ENCODE measurements at regions not wholly inside any gene's neighbourhood (a gene's known extent, or its start where the extent isn't known, plus 50 kb on each side); places are given as distances from the start of the nearest gene placed in this dataset.

DNA sequence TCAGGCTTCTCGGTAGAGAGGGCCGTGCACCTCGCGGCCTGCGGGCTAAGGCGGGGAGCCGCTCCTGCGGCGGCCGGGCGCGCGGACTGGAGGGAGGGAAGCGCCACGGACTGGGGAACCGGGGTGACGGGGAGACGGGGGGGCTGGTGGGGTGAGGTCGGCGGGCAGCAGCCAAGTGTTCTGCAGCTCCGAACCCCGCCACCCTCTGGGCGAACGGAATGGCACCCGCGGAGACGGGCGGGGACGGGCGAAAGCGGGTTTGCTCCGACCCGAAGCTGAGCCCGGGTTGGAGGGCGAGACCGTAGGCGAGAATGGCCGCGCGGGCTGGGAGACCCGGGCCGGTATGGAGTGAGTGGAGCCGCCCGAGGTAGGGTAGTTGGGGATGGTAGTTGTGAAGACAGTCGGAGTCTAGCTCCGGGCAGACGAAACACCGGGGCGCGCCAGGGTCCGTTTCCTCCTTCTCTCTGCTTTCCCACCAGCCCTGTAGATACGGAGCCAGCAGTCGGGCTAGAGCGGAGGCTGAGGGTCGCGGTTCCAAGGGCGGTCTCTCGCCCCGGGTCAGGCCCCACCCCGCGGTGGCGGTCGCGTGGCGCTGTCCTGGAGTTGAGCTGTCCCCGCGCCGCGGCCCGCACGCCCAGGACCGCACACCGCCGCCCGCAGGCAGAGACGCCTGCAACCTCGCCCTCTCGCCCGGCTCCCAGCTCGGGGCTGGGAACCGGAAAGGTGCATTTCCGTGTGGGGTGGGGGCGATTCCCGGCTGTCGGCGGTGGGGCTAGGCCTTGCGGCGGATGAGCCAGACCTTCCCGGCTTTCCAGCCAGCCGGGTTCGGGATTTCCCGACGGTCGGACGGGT is 160.3 kb upstream of the SIX2 start:
- H3K9ac ChIP-seq (ENCODE audit: insufficient read length): no peak overlapping the region
- TF ChIP-seq POLR2AphosphoS5 (IDR thresholded peaks at IDR 0.05; ENCODE audit: borderline replicate concordance, low read depth, low read length) (no peak), FOXP2 (optimal IDR thresholded peaks at IDR 0.05; ENCODE audit: control extremely low read depth, extremely low read length, insufficient read depth) (no peak), EZH2 (IDR thresholded peaks at IDR 0.05) (no peak)
- H3K27ac ChIP-seq: no peak overlapping the region
- no peaks in the 10 kb centered on the region for H3K36me3 ChIP-seq (ENCODE audit: insufficient read depth, low read length)
- H3K4me3 ChIP-seq: no peak overlapping the region
- no peaks in the 10 kb centered on the region for H3K9me3 ChIP-seq (ENCODE audit: low read depth, low read length)
- DNase-seq (ENCODE audit: low read depth, low spot score): no peak

DNA sequence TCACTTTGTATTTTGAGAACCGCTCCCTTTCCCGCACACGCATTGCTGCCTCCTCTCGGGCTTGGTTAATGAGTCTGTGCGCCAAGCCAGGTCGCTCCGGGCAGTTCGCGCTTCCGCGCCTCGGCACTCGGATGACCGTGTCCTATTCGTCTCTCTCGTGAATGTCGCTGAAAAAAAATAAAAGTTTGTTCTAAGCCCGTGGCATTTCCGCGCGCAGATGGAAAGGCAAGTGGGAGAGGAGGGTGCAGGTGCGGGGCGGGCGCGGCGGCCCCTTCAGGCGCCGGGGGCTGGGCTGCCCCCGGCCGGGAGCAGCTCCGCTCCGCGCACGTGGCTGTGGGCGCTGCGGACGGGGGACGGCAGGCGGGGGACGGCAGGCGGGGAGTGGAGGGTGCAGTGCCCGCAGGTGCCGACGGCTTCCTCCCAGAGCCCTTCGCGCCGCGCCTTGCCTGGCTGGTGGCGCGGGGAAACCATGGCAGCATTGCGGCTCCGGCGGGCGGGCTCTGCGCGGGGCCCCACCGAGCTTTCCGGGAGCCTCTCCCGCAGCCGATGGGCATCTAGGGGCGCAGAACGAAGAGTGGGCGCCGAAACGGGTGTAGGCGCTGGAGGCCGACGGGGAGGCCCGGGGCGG is 159.6 kb upstream of the SIX2 start:
- H3K27ac ChIP-seq: no peak overlapping the region
- H3K9me3 ChIP-seq (ENCODE audit: low read depth, low read length): no peaks in the 10 kb centered on the region
- no peak overlapping the region for H3K9ac ChIP-seq (ENCODE audit: insufficient read length)
- H3K36me3 ChIP-seq (ENCODE audit: insufficient read depth, low read length): no peaks in the 10 kb centered on the region
- H3K4me3 ChIP-seq: no peak overlapping the region
- DNase-seq (ENCODE audit: low read depth, low spot score): no peak
- TF ChIP-seq FOXP2 (optimal IDR thresholded peaks at IDR 0.05; ENCODE audit: control extremely low read depth, extremely low read length, insufficient read depth) (no peak), EZH2 (IDR thresholded peaks at IDR 0.05) (no peak), POLR2AphosphoS5 (IDR thresholded peaks at IDR 0.05; ENCODE audit: borderline replicate concordance, low read depth, low read length) (no peak)

DNA sequence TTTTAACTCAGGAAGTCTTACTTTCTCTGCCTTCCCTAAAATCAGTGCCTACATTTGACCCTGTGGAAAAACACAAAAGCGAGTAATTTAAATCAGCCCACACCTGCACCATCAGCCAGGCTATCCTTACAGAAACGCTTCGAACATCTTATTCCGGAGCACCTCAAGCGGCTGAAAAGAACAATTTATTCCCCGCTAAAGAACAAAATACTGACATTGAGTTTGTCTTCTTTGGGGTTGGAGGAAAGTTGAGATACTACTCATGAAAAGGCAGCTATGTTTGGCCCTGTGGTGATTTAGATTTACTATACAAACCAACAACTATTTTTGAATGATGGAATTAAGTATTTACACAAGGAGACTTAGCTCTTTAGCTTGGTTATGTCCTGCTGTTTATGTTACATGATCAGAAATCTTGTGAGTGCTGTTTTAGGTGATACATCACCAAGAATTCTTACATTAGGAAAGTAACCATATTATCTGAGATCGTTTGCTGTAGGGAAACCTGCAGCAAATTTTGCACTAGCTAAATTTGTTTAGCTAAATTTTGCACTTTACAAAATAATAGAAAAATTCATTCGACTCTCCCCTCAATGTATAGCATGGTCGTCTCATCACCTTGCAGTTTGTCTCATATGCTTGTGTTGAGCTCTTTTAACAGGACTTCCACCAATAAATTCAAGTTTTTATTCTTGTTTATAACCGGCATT is 158.8 kb upstream of the SIX2 start:
- Histone ChIP-seq H3K9ac (ENCODE audit: insufficient read length) (no peak overlapping the region), H3K4me3 (no peak overlapping the region), H3K9me3 (ENCODE audit: low read depth, low read length) (no peaks in the 10 kb centered on the region), H3K27ac (no peak overlapping the region), H3K36me3 (ENCODE audit: insufficient read depth, low read length) (no peaks in the 10 kb centered on the region)
- no peak for DNase-seq (ENCODE audit: low read depth, low spot score)
- TF ChIP-seq POLR2AphosphoS5 (IDR thresholded peaks at IDR 0.05; ENCODE audit: borderline replicate concordance, low read depth, low read length): no peak
- TF ChIP-seq FOXP2 (optimal IDR thresholded peaks at IDR 0.05; ENCODE audit: control extremely low read depth, extremely low read length, insufficient read depth): no peak

DNA sequence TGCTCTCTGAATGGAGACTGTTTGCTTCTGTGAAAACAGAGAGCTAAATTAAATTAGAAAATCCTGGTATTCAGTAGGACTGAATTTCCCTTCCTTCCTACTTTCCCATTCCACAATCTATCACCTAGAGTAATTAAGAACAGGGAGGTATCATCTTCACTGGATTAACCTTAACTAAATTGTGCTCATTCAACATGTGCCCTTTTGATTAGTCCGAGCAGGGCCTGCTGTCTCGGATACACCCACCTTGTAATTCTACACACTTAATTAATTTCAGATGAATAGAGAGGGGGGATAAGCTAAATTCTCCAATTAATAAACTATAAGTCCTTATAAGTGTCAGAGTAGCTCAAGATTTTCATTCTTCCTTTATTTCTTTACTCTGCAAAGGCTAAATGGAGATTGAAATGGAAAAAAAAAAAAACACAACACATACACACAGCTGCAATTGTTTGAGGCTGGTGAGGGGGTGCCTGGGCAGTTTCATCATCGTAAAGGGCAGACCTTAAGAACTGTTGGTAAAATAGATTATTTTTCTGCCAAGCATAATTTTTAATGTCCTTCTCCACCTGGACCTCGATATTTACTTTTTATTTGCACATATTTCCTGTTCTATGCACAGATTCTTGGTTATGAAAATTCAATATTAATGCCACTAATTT is 157.1 kb upstream of the SIX2 start:
- Histone ChIP-seq H3K4me3 (no peak overlapping the region), H3K9me3 (ENCODE audit: low read depth, low read length) (no peaks in the 10 kb centered on the region), H3K9ac (ENCODE audit: insufficient read length) (no peak overlapping the region), H3K27ac (no peak overlapping the region), H3K36me3 (ENCODE audit: insufficient read depth, low read length) (no peaks in the 10 kb centered on the region)
- DNase-seq (ENCODE audit: low read depth, low spot score): no peak
- TF ChIP-seq POLR2AphosphoS5 (IDR thresholded peaks at IDR 0.05; ENCODE audit: borderline replicate concordance, low read depth, low read length): no peak
- no peak for TF ChIP-seq FOXP2 (optimal IDR thresholded peaks at IDR 0.05; ENCODE audit: control extremely low read depth, extremely low read length, insufficient read depth)
- TF ChIP-seq EZH2 (IDR thresholded peaks at IDR 0.05): no peak

DNA sequence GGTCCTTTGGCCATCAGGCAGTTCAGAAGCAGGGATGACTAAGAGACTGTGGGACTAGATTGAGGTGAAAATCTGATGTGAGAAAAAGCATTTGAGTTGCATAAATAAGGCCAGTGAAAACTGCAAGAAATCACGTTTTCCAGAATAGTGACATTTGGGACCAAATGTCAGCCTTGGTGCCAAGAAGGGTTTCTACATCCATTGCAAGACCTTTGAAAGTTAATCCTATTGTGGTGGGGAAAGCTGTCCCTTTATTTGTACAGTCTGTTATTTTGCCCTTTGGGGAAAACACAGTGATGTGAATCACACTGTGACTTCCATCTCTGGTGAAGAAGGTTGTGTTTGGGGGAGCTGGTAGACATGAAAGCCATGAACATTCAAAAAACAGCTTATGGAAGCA is 153.5 kb upstream of the SIX2 start:
- Histone ChIP-seq H3K4me3 (no peak overlapping the region), H3K27ac (no peak overlapping the region), H3K9me3 (ENCODE audit: low read depth, low read length) (no peaks in the 10 kb centered on the region), H3K9ac (ENCODE audit: insufficient read length) (no peak overlapping the region), H3K36me3 (ENCODE audit: insufficient read depth, low read length) (no peaks in the 10 kb centered on the region)
- no peak for DNase-seq (ENCODE audit: low read depth, low spot score)
- TF ChIP-seq POLR2AphosphoS5 (IDR thresholded peaks at IDR 0.05; ENCODE audit: borderline replicate concordance, low read depth, low read length): no peak
- no peak for TF ChIP-seq EZH2 (IDR thresholded peaks at IDR 0.05)
- TF ChIP-seq FOXP2 (optimal IDR thresholded peaks at IDR 0.05; ENCODE audit: control extremely low read depth, extremely low read length, insufficient read depth): no peak

DNA sequence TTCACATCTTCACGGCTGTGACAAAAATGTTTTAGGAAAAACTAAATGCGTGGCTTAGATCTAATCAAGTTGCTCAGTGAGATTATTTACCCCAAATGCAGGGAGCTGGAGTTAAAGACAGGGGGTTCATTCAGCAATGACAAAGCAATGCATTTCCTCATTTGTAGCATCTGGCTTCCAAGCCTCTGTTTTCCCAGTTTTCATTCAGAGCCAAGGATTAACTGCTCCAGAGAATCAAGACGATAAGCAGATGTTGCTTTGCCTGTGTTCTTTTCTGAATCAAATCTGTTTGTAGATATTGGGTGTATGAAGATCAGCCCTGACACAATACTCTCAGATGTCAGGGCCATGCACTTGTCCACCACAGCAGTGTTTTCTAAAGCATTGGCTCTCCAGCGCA is 147.4 kb upstream of the SIX2 start:
- Histone ChIP-seq H3K9me3 (ENCODE audit: low read depth, low read length) (no peaks in the 10 kb centered on the region), H3K36me3 (ENCODE audit: insufficient read depth, low read length) (no peaks in the 10 kb centered on the region), H3K27ac (no peak overlapping the region), H3K9ac (ENCODE audit: insufficient read length) (no peak overlapping the region), H3K4me3 (no peak overlapping the region)
- no peak for TF ChIP-seq EZH2 (IDR thresholded peaks at IDR 0.05)
- TF ChIP-seq FOXP2 (optimal IDR thresholded peaks at IDR 0.05; ENCODE audit: control extremely low read depth, extremely low read length, insufficient read depth): no peak
- TF ChIP-seq POLR2AphosphoS5 (IDR thresholded peaks at IDR 0.05; ENCODE audit: borderline replicate concordance, low read depth, low read length): no peak
- no peak for DNase-seq (ENCODE audit: low read depth, low spot score)

DNA sequence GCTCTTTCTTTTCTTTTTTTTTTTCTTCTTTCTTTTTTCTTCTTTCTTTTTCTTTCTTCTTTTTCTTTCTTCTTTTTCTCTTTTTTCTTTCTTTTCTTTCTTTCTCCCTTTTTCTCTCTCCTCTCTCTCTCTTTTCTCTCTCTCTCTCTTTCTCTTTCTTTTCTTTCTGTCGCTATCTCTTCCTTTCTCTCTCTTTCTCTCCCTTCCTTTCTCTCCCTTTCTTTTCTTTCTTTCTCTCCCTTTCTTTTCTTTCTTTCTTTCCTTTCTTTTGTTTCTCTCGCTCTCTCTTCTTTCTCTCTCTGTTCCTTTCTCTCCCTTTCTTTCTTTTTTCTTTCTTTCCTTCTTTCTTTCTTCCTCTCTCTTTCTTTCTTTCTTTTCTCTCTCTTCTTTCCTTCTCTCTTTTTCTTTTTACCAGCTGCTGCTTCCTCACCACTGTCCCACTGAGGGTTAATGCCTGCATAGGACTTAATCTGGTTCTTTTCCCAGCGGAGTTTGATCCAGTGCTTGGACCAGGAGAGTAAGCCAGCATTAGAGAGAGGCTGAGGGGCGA is 145.4 kb upstream of the SIX2 start:
- TF ChIP-seq FOXP2 (optimal IDR thresholded peaks at IDR 0.05; ENCODE audit: control extremely low read depth, extremely low read length, insufficient read depth): no peak
- TF ChIP-seq EZH2 (IDR thresholded peaks at IDR 0.05): no peak
- no peak for TF ChIP-seq POLR2AphosphoS5 (IDR thresholded peaks at IDR 0.05; ENCODE audit: borderline replicate concordance, low read depth, low read length)
- Histone ChIP-seq H3K9me3 (ENCODE audit: low read depth, low read length) (no peaks in the 10 kb centered on the region; the same call in 1 of the 2 replicates), H3K27ac (no peak overlapping the region), H3K9ac (ENCODE audit: insufficient read length) (no peak overlapping the region), H3K4me3 (no peak overlapping the region), H3K36me3 (ENCODE audit: insufficient read depth, low read length) (no peaks in the 10 kb centered on the region)
- no peak for DNase-seq (ENCODE audit: low read depth, low spot score)
